ENCODE measurements at regions not wholly inside any gene's neighbourhood (a gene's known extent, or its start where the extent isn't known, plus 50 kb on each side); places are given as distances from the start of the nearest gene placed in this dataset.

DNA sequence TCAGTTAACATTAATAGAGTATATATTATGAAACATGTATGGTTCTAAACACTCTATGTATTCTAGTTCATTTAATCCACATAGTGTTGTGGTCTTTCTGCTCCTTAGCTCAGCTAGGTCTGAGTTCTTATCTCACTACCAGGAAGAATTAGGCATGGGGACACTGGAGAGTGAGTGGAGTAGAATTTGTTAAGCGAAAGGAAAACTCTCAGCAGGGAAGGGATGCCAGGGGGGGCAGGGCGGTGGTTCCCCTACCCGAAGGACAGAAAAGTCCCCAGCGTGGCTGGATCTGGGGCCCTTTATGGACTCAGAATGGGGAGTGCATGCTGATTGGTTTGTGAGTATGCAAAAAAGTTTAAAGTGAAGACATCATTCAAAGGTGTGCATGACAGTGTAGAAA lies 727.5 kb downstream of the TBC1D32 start:
- no peak for TF ChIP-seq POLR2AphosphoS5 (IDR thresholded peaks at IDR 0.05; ENCODE audit: low read depth)
- TF ChIP-seq, protein P1, sequence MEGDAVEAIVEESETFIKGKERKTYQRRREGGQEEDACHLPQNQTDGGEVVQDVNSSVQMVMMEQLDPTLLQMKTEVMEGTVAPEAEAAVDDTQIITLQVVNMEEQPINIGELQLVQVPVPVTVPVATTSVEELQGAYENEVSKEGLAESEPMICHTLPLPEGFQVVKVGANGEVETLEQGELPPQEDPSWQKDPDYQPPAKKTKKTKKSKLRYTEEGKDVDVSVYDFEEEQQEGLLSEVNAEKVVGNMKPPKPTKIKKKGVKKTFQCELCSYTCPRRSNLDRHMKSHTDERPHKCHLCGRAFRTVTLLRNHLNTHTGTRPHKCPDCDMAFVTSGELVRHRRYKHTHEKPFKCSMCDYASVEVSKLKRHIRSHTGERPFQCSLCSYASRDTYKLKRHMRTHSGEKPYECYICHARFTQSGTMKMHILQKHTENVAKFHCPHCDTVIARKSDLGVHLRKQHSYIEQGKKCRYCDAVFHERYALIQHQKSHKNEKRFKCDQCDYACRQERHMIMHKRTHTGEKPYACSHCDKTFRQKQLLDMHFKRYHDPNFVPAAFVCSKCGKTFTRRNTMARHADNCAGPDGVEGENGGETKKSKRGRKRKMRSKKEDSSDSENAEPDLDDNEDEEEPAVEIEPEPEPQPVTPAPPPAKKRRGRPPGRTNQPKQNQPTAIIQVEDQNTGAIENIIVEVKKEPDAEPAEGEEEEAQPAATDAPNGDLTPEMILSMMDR (conservative IDR thresholded peaks at IDR 0.05; ENCODE audit: low read depth in 2 of 2) = no peak
- no peak for TF ChIP-seq EZH2 (IDR thresholded peaks at IDR 0.05; ENCODE audit: low read depth, unreplicated experiment)
- TF ChIP-seq EZH2phosphoT487 (IDR thresholded peaks at IDR 0.05; ENCODE audit: unreplicated experiment) = no peak
- TF ChIP-seq, protein P2, sequence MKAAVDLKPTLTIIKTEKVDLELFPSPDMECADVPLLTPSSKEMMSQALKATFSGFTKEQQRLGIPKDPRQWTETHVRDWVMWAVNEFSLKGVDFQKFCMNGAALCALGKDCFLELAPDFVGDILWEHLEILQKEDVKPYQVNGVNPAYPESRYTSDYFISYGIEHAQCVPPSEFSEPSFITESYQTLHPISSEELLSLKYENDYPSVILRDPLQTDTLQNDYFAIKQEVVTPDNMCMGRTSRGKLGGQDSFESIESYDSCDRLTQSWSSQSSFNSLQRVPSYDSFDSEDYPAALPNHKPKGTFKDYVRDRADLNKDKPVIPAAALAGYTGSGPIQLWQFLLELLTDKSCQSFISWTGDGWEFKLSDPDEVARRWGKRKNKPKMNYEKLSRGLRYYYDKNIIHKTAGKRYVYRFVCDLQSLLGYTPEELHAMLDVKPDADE (IDR thresholded peaks at IDR 0.05) = no peak
- TF ChIP-seq, protein P3, sequence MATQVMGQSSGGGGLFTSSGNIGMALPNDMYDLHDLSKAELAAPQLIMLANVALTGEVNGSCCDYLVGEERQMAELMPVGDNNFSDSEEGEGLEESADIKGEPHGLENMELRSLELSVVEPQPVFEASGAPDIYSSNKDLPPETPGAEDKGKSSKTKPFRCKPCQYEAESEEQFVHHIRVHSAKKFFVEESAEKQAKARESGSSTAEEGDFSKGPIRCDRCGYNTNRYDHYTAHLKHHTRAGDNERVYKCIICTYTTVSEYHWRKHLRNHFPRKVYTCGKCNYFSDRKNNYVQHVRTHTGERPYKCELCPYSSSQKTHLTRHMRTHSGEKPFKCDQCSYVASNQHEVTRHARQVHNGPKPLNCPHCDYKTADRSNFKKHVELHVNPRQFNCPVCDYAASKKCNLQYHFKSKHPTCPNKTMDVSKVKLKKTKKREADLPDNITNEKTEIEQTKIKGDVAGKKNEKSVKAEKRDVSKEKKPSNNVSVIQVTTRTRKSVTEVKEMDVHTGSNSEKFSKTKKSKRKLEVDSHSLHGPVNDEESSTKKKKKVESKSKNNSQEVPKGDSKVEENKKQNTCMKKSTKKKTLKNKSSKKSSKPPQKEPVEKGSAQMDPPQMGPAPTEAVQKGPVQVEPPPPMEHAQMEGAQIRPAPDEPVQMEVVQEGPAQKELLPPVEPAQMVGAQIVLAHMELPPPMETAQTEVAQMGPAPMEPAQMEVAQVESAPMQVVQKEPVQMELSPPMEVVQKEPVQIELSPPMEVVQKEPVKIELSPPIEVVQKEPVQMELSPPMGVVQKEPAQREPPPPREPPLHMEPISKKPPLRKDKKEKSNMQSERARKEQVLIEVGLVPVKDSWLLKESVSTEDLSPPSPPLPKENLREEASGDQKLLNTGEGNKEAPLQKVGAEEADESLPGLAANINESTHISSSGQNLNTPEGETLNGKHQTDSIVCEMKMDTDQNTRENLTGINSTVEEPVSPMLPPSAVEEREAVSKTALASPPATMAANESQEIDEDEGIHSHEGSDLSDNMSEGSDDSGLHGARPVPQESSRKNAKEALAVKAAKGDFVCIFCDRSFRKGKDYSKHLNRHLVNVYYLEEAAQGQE (IDR thresholded peaks at IDR 0.05; ENCODE audit: unreplicated experiment) = no peak
- no peak for TF ChIP-seq CREB1 (CRISPR knock-in tag; IDR thresholded peaks at IDR 0.05; ENCODE audit: low read depth)
- no peak for TF ChIP-seq ZNF331 (CRISPR knock-in tag; IDR thresholded peaks at IDR 0.05; ENCODE audit: low read depth)
- no peak for TF ChIP-seq JUNB (IDR thresholded peaks at IDR 0.05; ENCODE audit: unreplicated experiment)
- TF ChIP-seq STAT1 (IDR thresholded peaks at IDR 0.05; ENCODE audit: unreplicated experiment) = no peak
- TF ChIP-seq NANOG (IDR thresholded peaks at IDR 0.05; ENCODE audit: borderline replicate concordance) = no peak
